ENCODE measurements at regions not wholly inside any gene's neighbourhood (a gene's known extent, or its start where the extent isn't known, plus 50 kb on each side); places are given as distances from the start of the nearest gene placed in this dataset.

DNA sequence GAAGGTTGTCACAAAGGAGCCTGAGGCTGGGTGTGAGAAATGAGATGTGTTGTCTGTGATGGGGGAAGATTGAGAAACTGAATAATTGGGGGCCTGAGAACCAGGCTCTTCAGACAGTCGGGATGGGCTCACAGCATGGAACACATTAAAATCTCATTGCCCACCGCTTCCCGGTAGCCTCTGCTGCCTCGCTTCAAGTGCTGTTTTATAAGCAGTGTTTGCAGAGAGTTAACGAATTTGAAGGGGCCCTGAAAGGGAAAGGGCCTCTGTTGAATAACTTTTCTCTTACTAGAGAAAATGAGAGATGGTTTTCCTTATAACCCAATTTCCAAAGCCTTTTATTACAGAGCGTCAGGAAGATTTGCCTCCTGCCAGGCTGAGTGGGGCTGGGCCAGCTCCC lies 258.8 kb upstream of the ASIC2 start:
- Histone ChIP-seq H3K4me3 (no peak overlapping the region), H3K36me3 (no peaks in the 10 kb centered on the region), H3K27me3 (peaks cover 18% of the 10 kb centered on the region), H3K27ac (no peak overlapping the region), H3K9me3 (no peaks in the 10 kb centered on the region), H3K4me1 (no peaks in the 10 kb centered on the region)
- WGBS, 2 donors (ENCODE audit: low coverage in 1 of 2), result 43 to 45% methylated on average over 6 of the region's 6 CpGs
- TF ChIP-seq, protein P1, sequence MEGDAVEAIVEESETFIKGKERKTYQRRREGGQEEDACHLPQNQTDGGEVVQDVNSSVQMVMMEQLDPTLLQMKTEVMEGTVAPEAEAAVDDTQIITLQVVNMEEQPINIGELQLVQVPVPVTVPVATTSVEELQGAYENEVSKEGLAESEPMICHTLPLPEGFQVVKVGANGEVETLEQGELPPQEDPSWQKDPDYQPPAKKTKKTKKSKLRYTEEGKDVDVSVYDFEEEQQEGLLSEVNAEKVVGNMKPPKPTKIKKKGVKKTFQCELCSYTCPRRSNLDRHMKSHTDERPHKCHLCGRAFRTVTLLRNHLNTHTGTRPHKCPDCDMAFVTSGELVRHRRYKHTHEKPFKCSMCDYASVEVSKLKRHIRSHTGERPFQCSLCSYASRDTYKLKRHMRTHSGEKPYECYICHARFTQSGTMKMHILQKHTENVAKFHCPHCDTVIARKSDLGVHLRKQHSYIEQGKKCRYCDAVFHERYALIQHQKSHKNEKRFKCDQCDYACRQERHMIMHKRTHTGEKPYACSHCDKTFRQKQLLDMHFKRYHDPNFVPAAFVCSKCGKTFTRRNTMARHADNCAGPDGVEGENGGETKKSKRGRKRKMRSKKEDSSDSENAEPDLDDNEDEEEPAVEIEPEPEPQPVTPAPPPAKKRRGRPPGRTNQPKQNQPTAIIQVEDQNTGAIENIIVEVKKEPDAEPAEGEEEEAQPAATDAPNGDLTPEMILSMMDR (IDR thresholded peaks at IDR 0.05), result no peak
- no peak for TF ChIP-seq POLR2A (IDR thresholded peaks at IDR 0.05)
- TF ChIP-seq EP300 (IDR thresholded peaks at IDR 0.05), result no peak
- TF ChIP-seq POLR2AphosphoS5 (IDR thresholded peaks at IDR 0.05), result no peak
- ATAC-seq, result no peak

DNA sequence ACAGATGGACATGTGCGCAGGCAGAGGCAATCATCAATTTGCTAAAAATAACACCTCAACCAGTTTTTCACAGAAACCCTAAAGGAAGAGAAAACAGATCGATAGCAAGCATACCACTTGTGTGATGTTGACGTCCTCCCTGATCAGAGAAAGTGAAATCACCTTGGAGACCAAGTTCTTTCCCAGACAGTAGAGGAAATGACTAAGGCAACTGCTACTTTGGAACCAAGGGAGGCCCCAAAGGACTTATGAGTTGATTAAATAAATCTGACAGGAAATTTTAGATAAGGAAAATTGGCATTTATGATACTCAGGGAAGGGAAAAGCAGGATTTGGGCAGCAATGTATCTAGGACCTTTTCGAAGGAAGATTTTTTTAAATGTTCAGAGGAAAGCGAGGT lies 267.1 kb upstream of the ASIC2 start:
- TF ChIP-seq, protein P1 (IDR thresholded peaks at IDR 0.05), result no peak
- no peak for TF ChIP-seq EP300 (IDR thresholded peaks at IDR 0.05)
- no peak for TF ChIP-seq POLR2A (IDR thresholded peaks at IDR 0.05)
- TF ChIP-seq POLR2AphosphoS5 (IDR thresholded peaks at IDR 0.05), result no peak
- H3K36me3 ChIP-seq, result no peaks in the 10 kb centered on the region
- ATAC-seq, result no peak
- H3K4me3 ChIP-seq, result no peak overlapping the region
- H3K27me3 ChIP-seq, result peaks cover 8% of the 10 kb centered on the region
- H3K27ac ChIP-seq, result no peak overlapping the region
- no peaks in the 10 kb centered on the region for H3K4me1 ChIP-seq
- 50 to 56% methylated on average over 3 to 5 of the region's 5 CpGs for WGBS, 2 donors (ENCODE audit: low coverage in 1 of 2)
- peaks cover 0 to 12% (median 0%) of the 10 kb centered on the region in 3 donors for H3K9me3 ChIP-seq

DNA sequence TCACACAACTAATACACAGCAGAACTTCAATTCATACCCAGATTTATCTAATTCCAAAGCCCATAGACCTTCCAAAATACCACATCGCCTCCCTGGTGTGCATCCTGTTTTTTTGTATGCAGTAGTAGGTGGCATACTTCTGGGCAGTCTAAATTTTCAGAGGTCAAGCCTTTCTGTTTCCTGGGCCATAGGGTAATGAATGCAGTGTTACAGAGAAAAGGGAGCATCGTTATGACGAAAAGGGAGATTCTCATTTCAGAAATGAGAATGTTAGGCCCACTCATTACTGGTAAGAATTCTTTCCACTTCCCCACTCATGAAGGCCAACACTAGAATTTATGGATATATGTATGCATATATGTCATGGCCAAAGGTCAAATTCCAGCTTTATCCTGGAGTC lies 267.8 kb upstream of the ASIC2 start:
- TF ChIP-seq POLR2AphosphoS5 (IDR thresholded peaks at IDR 0.05) (no peak), POLR2A (IDR thresholded peaks at IDR 0.05) (no peak), EP300 (IDR thresholded peaks at IDR 0.05) (no peak)
- TF ChIP-seq, protein P1 (IDR thresholded peaks at IDR 0.05), result no peak
- Histone ChIP-seq H3K27me3 (peaks cover 8% of the 10 kb centered on the region), H3K36me3 (no peaks in the 10 kb centered on the region), H3K4me3 (no peak overlapping the region), H3K4me1 (no peaks in the 10 kb centered on the region), H3K9me3 (peaks cover 0 to 12% (median 0%) of the 10 kb centered on the region in 3 donors), H3K27ac (no peak overlapping the region)
- whole genome bisulfite sequencing, 2 donors (ENCODE audit: low coverage in 1 of 2), result 90 to 96% methylated on average over 2 to 3 of the region's 3 CpGs
- no peak for ATAC-seq

DNA sequence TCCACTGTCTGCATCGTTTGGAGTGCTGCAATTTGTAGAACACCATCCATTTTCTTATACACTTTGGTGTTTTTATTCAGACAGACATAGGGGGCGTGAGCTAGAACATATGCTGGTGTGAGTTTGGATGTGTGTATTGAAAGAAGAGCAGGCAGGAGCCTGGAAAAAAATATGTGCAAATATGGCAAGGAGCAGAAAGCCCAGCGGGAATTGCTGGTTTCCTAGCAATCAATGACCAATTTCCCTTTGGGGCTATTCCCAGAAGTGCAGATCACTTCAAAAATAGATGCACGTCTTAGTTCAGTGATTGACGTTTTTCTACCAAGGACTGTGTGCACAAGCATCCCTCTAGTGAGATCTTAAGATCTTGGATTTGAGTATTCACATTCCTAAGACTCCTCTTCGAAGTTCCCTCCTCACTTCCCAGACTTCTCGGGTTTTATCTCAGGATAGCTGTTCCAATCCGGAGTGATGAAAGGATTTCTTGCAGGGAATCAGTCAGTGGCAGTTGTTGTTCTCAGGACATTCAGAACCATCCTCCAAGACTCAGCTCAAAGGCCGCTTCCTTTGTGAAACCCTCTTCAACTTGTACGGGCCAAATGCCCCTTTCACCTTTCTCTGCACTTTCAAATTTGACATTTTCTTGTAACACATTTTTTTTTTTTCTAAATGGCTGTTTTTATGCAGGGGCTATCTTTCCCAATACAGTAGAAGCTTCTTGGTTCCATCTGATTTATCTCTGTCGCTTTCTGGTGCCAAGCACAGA lies 268.7 kb upstream of the ASIC2 start:
- 46 to 54% methylated on average over 10 to 11 of the region's 11 CpGs for WGBS, 2 donors (ENCODE audit: low coverage in 1 of 2)
- Histone ChIP-seq H3K9me3 (peaks cover 0 to 12% (median 0%) of the 10 kb centered on the region in 3 donors), H3K4me1 (no peaks in the 10 kb centered on the region), H3K4me3 (no peak overlapping the region), H3K36me3 (no peaks in the 10 kb centered on the region), H3K27me3 (peaks cover 8% of the 10 kb centered on the region), H3K27ac (no peak overlapping the region)
- TF ChIP-seq, protein P1 (IDR thresholded peaks at IDR 0.05), result no peak
- TF ChIP-seq POLR2A (IDR thresholded peaks at IDR 0.05) (no peak), POLR2AphosphoS5 (IDR thresholded peaks at IDR 0.05) (no peak), EP300 (IDR thresholded peaks at IDR 0.05) (no peak)
- ATAC-seq, result no peak

DNA sequence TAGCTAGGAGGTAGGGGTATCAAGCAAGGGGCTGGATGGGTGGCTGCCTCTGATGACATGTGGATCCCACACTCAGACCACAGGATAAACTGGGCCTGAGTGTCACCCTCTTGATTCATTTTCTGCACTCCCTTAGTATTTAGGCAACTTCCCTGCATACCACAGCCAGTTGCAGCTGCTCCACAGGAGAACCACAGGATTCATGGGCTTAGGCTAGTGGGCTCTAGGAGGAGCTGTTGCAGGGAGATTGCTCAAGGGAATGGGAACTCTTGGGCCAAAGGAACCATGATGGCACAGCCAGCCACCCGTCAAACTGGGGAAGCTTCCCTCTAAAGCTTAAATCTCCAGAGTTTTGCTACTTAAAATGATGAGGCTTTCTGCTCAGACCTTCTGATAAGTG lies 269.7 kb upstream of the ASIC2 start:
- Histone ChIP-seq H3K4me1 (no peaks in the 10 kb centered on the region), H3K27ac (no peak overlapping the region), H3K4me3 (no peak overlapping the region), H3K36me3 (no peaks in the 10 kb centered on the region), H3K9me3 (peaks cover 0 to 12% (median 0%) of the 10 kb centered on the region in 3 donors), H3K27me3 (peaks cover 8% of the 10 kb centered on the region)
- no CpG with 5 or more reads among the region's 1 CpG for WGBS, 2 donors (ENCODE audit: low coverage in 1 of 2)
- TF ChIP-seq POLR2AphosphoS5 (IDR thresholded peaks at IDR 0.05), result no peak
- no peak for TF ChIP-seq POLR2A (IDR thresholded peaks at IDR 0.05)
- no peak for TF ChIP-seq EP300 (IDR thresholded peaks at IDR 0.05)
- TF ChIP-seq, protein P1 (IDR thresholded peaks at IDR 0.05), result peak in 1 of 4 experiments; percentile 12
- no peak for ATAC-seq

All from gastroesophageal sphincter (tissue), 4 donors.